ENCODE measurements at regions not wholly inside any gene's neighbourhood (a gene's known extent, or its start where the extent isn't known, plus 50 kb on each side); places are given as distances from the start of the nearest gene placed in this dataset.

DNA sequence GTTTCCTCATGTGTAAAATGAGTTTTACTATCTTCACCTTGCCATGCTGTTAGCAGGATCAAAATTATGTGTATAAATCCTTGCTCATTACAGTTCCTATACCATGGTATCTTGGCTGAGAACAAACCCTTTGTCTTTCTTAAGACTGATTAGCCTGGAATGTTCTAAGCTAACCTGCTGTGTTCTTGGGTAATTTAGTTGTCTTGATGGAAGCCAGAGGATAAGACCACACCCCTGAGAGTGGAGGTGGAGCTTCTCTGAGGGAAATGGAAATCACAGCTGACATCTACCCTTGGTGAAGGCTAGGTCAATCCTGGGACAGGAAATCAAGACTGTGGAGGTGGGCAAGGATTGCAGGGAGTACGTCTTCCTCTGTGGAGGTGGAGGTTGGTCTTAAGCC lies 206.1 kb upstream of the ARHGAP20 start:
- DNase-seq, result no peak

DNA sequence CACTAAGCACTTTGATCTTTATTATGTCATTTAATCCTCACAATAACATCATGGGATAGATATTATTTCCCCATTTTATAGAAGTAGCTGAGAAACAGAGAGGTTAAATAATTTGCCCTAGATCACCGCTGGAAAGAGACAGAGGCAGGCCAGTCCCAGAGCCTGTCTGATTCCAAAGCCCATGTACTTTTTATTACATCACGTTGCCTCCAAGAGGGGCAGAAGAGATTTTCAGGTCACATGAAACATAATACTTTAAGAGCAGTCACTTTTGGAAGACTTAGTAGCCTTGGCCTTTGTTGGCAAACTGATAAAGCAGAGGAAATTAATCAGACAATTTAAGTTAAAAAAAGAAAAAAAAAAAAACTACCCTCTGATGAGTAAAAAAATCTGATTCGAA lies 200.2 kb upstream of the ARHGAP20 start:
- no peak for DNase-seq

DNA sequence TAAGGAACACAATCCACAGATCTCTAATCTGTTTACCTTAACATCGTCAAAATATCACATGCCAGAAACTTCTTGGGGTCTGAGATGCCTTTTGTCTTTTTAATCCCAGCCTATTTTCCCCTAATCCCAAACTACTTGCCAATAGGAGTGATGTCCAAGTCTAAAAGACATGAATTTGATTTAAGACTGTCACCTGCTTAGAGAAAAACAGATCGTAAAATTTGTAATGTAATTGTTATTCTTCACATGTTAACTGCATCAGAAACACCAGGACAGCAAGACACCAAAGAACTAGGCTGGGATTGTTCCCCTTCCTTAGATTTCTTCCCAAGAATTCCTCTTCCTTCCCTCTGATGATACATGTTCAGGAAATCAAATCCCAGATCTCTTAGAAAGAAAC lies 198.1 kb upstream of the ARHGAP20 start:
- no peak for DNase-seq

DNA sequence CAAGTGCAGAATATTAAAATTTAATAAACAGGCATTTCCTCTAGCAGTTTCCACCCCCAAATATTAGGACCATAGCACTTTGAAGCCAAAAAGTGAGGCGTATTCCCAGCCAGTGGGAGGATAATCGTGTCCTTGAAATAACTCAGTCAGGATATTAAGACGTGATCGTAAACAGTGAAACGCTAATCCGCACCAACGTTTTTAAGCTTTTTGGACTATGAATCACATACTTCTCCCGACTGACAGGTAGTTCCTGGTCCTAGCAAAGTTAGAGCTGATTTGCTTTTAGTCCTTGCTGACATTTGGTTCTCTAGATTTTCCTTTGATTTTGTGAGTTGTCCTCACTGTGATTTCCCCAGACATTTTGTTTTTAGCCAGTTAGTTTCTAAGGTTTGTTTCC lies 197.1 kb upstream of the ARHGAP20 start:
- no peak for DNase-seq

DNA sequence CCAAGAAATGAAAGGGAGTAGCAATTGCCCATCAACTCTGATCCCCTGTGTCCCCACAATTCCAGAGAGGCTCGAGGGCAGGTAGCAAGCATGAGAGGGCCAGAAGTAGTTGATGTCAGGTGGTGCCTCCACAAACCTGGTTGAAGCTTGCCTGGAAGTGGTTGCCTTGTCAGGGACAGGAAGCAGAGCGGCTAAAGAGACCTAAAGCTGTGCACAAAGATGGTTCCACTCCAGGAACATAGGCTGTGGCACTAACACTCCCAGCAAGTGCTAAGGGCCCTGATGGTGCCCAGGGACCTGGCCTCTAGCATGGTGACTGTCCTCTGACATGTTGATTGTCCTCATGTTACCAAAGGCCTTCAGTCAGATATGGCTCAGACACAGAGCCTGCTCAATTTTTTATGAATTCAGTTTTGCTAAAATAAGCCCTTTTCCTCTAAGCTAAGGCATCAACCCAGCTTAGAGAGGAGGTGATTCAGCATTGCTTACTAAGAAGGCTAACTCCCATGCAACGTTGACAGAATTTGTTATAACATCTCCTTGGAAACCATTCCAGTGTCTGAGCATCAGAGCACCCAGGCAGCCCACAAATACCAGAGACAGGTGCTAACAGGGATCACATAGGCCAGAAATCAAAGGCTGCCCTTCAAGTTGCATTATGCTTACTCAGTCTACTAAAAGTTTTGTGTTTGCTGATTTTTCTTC lies 196.3 kb upstream of the ARHGAP20 start:
- no peak for DNase-seq

DNA sequence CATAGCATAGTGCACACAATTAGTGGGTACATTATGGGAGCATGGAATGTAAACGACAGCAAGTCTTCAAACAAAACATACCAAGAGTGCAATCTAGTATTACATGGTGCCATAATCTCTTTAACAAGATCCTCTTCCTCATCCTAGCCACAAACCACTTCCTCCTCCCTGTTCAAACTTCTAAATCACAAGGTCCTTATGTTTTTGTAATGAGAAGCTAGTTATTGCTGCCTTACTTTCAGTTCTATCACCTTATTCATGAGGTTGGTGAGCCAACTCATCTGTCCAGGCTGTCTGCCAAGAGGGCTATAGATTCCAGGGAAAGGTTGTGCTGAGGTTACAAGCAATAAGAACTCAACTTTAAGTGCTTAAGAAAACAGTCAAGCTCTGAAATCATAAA lies 195.4 kb upstream of the ARHGAP20 start:
- DNase-seq, result no peak

DNA sequence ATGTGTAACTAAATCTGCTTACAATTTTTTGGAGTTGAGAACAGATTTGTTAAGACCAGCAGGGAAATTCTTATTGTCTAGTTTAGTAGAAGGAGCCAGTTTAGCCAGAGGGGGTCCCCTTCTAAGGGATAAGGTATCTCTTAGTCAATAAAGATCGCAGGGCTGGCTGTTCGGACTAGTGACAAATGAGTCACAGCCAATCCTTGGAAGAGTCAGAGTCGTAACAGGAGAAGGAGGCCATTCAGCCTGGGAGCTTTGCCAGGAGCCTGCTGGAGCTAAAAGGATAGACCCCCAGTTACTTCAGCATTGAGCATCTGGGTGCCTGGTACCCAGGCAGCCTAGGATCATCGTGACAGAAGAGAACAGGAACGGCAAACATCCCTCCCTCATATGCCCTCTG lies 191.6 kb upstream of the ARHGAP20 start:
- DNase-seq, result no peak

DNA sequence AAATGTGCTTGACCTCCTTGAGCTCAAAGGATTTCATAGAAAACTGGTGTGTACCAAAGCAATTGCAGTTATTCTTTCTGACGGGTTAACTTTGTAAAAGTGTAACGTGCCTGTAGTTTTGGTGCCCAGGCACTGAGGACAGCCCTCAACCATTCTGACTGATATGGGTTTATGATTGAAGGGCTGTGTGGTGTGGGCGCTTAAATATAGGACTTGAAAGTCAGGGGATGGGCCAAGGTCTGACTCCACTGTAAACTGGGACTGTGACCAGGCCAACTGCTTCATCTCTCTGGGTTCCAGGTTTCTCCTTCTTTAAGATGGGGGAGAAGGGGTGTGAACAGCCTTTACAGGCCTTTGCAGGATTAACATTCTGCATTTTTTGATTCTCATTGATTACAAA lies 191.1 kb upstream of the ARHGAP20 start:
- no peak for DNase-seq

DNA sequence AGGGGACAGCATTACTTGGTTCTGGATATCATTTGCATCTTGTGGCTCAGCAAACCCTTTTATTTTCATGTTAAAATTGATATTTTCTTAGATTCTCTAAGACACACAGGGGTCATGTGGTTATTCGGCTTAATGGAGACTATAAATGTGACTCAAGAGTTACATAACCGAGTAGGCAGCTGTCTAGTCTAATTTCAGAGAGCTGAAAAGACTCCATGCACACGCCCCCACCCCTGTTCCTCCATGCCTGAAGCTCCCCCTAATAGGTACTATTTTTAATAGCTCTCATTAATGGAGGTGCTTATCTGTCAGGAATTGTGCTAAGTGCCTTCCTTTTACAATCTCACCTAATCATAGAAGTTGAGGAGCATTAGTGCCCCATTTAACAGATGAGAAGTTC lies 189.2 kb upstream of the ARHGAP20 start:
- no peak for DNase-seq

DNA sequence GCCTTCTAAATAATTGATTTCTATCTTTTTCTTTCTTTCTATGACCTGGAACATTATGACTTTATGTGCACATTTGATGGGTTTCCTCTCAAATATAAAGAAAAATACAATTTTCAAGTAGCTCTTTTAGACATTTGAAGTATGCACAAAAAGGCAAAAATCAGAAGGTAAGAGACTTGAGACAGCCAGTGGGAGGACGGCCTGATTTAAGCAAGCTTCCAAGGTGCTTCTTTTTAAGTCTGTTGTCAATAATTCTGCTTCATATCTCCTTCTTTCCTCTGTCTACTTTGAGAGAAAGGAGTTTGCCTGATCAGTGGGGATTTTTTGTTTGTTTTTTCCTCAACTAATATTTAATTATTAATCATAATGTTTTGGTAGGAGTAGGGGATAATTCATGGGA lies 188.2 kb upstream of the ARHGAP20 start:
- no peak for DNase-seq

DNA sequence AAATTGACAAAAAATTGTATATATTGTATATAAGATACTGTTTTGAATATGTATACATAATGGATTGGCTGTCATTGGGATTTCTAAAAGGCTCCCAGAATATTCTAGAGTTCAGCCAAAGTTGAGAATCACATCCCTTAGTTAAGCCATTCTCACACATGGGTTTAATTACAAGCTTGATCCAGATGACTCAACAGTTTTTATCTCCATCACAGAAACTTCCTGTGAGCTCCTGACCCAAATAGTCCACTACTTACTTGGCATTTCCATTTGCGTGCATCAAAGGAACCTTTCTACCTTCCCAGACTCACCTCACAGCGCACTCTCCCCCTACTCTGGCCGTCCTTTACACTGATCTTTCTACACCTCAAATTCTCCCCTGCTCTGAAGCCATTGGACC lies 184.8 kb upstream of the ARHGAP20 start:
- DNase-seq, result no peak

DNA sequence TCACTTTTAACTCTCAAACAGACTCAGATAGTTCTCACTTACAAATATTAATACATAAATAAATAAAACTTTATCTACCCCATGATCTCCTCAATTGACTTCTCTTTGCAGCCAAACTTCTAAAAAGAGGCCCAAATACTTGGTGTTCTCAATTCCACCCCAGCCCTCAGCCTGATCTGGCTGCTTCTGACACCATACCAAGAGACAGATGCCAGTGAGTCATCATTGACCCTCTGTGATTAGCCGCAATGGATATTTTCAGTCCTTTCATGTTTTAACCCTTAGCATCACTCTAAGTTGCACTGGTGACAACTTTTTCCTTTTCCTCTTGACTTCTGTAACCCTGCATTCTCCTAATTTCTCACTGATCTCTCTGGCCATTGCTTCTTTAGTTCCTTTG lies 184.1 kb upstream of the ARHGAP20 start:
- no peak for DNase-seq

DNA sequence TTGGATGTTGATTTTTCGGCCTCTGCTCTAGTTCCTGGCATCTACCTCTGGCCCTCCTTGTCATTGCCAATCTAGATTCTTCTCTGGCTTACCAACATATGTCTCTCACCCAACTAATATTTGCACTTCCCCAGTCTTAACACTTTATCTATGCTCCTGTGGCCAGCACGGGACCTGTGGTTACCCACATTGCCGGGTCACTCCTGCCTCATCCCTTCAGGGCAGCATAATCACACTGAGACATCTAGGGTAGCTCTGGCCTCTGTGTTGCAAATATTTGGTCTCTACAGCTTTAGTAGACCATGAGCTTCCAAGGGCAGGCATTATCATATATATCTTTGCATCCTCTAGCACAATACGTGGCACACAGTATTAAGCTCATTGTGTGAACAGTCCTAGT lies 182.0 kb upstream of the ARHGAP20 start:
- no peak for DNase-seq

DNA sequence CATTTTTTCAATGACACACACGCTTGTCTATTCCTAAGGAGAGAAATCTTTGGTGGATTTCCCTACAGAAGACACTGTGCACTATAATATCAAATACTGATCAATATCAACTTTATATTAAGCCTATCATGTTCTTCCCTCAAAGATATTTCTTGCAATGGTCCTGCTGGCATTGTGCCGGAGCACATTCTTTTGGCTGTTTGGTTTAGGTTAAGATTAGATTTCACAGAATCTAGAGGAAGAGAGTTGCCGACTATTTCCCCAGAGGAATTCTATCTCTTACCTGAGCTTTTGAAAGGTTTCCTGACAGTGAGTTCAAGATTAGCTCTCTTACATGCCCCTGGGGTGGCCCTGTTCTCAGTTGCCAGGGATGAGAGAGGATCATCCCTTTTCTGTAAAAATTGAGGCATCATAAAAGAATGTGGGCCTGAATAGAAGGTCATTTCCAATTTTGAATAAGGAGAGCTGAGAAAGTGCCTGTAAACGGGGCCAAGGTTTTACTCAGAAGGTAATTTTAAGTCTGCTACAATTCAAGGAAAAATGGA lies 180.6 kb upstream of the ARHGAP20 start:
- DNase-seq, result no peak

DNA sequence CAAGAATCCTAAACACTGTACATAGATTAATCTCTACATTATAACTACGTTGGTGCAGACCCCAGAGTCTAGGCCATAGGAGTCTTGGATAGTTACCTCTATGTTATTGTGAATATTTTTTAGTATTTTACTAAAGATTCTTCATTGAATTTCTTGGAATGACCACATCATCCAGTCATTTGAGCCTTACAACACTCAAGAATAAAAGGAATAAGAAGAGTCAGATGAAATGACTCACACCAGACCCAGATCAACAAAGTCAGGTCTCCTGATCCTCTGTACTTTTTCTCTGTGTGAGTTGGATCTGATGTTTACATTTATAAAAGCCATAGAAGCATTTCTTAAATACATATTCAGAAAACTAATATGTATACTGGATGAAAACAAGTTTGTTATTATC lies 179.2 kb upstream of the ARHGAP20 start:
- no peak for DNase-seq

DNA sequence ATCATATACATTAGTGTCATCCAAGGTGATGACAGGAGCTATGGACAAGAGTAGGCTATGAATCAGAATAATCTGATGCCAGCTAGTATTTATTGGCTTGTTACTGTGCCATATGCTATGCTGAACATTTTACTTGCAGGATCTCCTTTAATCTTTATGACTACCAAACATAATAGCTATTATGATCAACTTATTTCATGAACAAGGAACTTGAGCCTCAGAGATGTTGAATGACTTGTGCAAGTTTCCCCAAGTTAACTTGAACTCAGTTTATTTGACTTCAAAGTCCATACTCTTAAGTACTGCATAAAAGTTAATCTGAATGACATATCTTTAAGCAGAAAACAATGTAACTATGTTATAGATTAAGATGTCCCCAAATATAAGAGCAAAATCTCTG lies 178.8 kb upstream of the ARHGAP20 start:
- no peak for DNase-seq

DNA sequence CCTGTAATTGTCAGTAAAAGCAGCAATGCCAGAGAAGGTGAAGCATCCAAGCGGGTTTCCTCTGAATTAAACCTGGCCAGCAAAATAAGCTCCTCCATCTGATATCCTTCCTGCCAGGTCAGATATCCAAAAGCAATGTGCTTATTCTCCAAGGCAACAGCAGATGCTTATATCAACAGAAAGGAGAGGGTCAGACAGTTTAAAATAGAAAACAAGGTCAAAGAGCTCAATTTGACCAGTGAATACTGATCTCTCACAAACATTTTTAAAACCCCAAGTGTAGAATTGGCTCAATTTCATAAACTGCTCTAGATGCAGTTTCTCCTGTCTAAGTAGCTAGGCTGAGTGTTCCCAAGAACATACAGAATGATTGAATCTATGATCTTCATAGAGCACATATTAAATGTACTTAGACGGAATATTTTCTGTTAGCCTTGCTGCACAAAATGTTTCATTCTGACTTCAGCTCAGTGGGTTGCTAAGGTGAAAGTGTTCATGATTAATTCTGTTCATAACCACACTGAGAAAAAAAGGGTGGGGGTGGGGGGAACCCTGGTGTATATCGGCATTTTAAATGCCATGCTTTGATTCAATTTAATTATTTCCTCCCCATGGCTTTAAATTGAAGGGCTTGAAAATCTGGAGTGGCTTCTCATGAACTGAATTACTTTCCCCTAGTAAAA lies 174.2 kb upstream of the ARHGAP20 start:
- DNase-seq, result no peak

DNA sequence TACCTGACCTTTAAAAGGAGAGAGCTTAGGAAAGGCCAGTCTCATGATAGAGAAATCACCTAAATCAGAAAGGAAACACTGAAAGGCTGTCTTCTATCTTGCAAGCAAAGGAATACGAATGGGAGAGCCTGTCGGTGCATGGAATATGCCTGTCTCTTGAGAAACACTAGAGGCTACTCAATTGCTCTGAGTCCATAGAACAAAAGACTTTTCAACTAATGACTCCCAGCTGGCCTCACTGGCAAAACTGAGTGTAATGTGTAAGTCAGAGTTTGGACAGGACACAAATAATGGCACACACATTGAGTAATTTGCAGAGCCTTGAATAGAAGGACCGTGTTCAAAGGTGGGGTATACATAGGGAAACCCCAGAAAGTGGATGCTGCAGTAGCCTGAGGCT lies 171.0 kb upstream of the ARHGAP20 start:
- DNase-seq, result peak; percentile 3 to 25

DNA sequence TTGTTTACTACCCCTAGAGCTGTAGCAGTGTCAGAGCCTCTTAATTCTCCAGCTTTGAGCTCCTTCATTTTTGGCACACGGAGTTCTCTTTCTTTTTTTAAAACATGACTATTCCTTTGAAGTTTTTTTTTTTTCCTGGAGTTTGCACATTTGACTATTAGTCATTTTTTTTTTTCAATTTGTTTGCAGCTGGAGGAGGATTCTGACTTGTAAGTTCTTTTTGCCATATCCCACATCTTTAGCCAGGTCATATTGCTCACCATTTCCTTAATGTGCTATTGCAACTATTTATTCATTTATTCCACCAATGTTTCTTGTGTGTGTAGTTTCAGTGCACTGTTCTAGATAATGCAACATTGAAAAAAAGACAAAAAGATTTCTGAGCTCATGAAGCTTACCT lies 166.3 kb upstream of the ARHGAP20 start:
- no peak for DNase-seq

DNA sequence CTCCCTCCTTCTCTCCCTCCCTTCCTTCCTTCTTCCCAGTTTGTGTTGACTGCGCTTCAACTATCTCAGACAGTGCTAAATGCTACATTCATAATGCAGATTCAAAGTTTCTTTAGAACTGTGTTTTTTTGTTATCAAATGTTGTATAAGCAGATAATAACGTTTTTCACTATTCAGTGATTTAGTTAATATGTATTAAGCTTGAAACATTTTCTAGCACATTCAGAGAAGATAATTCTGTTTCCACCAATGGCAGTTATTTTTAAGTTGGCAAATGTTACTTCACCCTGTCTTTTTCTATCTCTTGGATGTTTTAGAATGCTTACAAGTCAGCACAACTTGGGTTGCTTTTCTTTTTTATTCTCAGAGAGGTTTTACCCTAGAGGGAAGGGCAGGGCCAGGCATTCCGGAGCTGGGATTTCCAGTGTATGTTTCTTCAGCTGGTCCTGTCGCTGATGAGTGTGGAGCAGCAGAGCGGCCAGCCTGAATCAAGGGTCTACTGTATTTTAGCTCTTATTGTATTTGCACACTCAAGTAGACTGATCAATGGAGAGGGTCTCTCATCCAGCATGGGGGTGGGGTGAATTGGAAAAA lies 162.3 kb upstream of the ARHGAP20 start:
- no peak for DNase-seq

DNA sequence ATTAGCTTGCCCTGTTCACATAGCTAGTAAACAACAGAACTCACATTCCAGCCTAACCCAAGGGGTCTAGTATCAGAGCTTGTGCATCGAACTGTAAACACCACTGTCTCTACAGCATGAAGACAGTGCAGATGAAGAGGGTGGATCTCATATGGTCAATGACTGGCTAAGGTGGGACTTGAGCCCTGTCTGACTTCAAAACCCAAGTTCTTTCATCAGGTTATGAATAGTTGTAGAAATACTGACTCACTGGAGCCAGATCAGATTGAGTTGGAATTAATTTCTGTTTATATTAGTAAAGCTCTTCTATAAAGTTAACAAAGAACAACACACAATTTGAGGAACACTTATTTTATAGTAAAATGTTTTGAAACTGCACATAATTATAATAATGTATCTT lies 161.7 kb upstream of the ARHGAP20 start:
- no peak for DNase-seq

DNA sequence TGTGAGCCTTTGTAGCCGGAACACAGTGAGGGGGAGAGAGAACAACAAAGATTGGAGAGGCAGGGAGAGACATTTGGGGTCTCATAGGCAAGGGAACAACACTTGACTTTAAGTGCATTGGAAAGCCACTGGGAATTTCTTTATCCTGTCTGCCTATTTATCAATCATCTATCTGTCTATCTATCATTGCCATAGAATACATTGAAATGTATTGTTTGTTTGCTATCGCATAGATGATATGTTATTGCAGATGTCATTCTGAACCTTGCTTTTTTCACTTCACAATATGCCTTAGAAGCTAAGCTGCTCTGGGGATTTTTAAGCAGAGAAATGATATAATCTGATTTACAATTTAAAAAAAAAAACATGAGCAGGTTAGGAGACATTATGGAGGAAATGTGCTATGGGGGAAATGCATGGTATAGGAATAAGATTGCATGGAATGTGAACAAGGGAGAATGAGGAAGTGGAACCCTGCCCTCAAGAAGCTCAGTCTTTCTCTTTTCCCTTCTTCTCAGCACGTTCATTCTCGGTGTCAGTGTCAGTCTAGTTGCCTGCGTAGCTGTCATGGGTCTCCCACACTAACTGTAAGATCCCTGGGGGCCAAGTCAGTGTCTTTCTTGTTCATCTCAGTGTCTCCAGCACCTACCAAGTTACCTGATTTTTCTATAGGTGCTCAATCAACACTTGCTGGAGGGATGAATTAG lies 158.7 kb upstream of the ARHGAP20 start:
- DNase-seq, result no peak

DNA sequence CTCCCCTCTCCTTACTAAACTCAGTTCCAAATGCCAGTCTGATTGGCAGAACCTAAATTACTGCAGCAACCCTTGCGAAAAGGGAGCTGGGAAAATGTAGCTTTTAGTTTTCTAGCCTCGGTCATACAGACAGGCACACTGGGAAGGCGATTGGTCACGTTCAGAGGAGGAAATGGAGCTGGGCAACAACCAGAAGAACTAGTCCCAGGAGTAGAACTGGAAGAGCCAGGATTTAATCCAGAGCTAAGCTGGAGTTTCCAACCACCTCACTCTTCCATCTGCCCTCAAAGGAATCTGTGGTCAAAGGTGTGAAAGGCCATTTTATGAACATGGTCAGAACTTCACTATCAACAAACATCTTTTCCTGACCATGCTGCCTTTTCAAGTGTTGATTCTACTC lies 155.7 kb upstream of the ARHGAP20 start:
- DNase-seq, result no peak

DNA sequence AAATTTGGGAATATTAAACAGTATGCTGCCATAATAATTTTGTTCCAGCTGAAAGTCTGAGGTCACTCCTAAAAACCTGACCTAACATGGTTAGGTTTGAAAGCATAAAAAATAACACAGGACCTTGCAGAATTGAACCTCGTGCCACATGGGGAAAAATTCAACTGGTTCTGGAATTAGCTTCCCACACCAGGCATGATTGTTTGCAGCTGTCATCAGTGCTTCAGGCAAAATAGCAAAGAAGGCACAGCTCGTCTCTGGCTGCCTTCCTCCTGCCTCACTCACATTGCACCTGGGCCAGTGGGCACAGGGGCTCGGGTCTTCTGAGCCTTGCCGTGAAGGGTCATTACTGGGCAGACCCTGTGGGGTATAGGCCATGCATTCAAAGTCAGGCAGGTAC lies 153.8 kb upstream of the ARHGAP20 start:
- no peak for DNase-seq

Data from hippocampal formation (tissue), 2 donors.